ENCODE measurements at regions not wholly inside any gene's neighbourhood (a gene's known extent, or its start where the extent isn't known, plus 50 kb on each side); places are given as distances from the start of the nearest gene placed in this dataset.

DNA sequence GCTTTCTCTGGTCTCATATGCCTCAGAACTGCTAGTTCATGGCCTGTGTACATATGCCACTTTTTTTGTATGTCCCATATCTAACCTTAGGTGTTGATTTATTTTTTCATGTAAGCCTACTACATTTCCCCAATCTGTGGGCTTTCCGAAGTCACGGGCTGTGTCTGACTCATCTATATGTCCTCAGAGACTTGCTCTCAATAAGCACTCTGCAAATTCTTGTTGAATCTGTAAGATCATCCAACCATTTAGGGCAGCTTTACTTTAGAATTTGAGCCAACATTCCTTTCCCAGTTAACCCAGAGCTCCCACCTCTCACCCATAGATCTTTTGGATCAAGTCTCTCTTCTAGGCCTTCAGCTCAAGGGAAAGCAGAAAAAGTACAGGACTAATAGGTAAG, 263.4 kb downstream of the SEC61B start:
- no peak overlapping the region for H3K4me3 ChIP-seq (ENCODE audit: low read depth, low read length, poor library complexity, severe bottlenecking)
- ChIA-PET POLR2A (interaction anchor here (0.6 kb wide), 2 partner anchors 360 to 464 kb away, joined by 3 to 5 read pairs; no protein-coding TSS in a partner anchor), CTCF (ENCODE audit: unreplicated experiment) (no interaction called here)
- H3K4me1 ChIP-seq (ENCODE audit: insufficient read depth, low read length, poor library complexity, severe bottlenecking) = no peaks in the 10 kb centered on the region
- no peaks in the 10 kb centered on the region for H3K36me3 ChIP-seq (ENCODE audit: insufficient read depth, low read length)
- no peak for DNase-seq (ENCODE audit: low spot score)
- no peak overlapping the region for H3K4me2 ChIP-seq (ENCODE audit: low read length)
- no peaks in the 10 kb centered on the region for H4K20me1 ChIP-seq (ENCODE audit: insufficient read depth, low read length)
- no peak overlapping the region for H2AFZ ChIP-seq (ENCODE audit: low read length)
- BruUV-seq (replicated peaks) = no TSS peak
- no peaks in the 10 kb centered on the region for H3K9me3 ChIP-seq (ENCODE audit: low read length)
- H3K27ac ChIP-seq (ENCODE audit: low read depth, low read length, poor library complexity, severe bottlenecking) = no peak overlapping the region
- H3K79me2 ChIP-seq (ENCODE audit: insufficient read depth, low read depth, low read length) = no peaks in the 10 kb centered on the region
- H3K9me2 ChIP-seq (ENCODE audit: insufficient read depth, low read length) = no peaks in the 10 kb centered on the region
- no peak for TF ChIP-seq CTCF (conservative IDR thresholded peaks at IDR 0.05; ENCODE audit: low read length)
- TF ChIP-seq EZH2phosphoT487 (IDR thresholded peaks at IDR 0.05; ENCODE audit: borderline replicate concordance, low read depth, low read length) = no peak
- intact Hi-C loops (cut with micrococcal nuclease; ENCODE audit: unreplicated experiment) = no loop called here

- ChIA-PET POLR2A (interaction anchor here (0.6 to 1.6 kb wide), 2 partner anchors 20 to 716 kb away, joined by 3 to 7 read pairs; no protein-coding TSS in a partner anchor), CTCF (ENCODE audit: unreplicated experiment) (no interaction called here)
- no peaks in the 10 kb centered on the region for H4K20me1 ChIP-seq (ENCODE audit: insufficient read depth, low read length)
- BruUV-seq (replicated peaks) = no TSS peak
- TF ChIP-seq CTCF (conservative IDR thresholded peaks at IDR 0.05; ENCODE audit: low read length) = no peak
- no peak for TF ChIP-seq EZH2phosphoT487 (IDR thresholded peaks at IDR 0.05; ENCODE audit: borderline replicate concordance, low read depth, low read length)
- H3K9me2 ChIP-seq (ENCODE audit: insufficient read depth, low read length) = no peaks in the 10 kb centered on the region
- H3K79me2 ChIP-seq (ENCODE audit: insufficient read depth, low read depth, low read length) = no peaks in the 10 kb centered on the region
- intact Hi-C loops (cut with micrococcal nuclease; ENCODE audit: unreplicated experiment) = no loop called here
- H3K27ac ChIP-seq (ENCODE audit: low read depth, low read length, poor library complexity, severe bottlenecking) = no peak overlapping the region
- H2AFZ ChIP-seq (ENCODE audit: low read length) = no peak overlapping the region
- no peak overlapping the region for H3K4me3 ChIP-seq (ENCODE audit: low read depth, low read length, poor library complexity, severe bottlenecking)
- H3K4me2 ChIP-seq (ENCODE audit: low read length) = no peak overlapping the region
- no peaks in the 10 kb centered on the region for H3K36me3 ChIP-seq (ENCODE audit: insufficient read depth, low read length)
- DNase-seq (ENCODE audit: low spot score) = no peak
- H3K4me1 ChIP-seq (ENCODE audit: insufficient read depth, low read length, poor library complexity, severe bottlenecking) = peaks cover 1% of the 10 kb centered on the region
- H3K9me3 ChIP-seq (ENCODE audit: low read length) = no peaks in the 10 kb centered on the region
Observed at GRCh38 chr9:99486684-99487083, 264.6 kb downstream of the SEC61B start.

- CTCF ChIA-PET (ENCODE audit: unreplicated experiment) = no interaction called here
- BruUV-seq (replicated peaks) = no TSS peak
- intact Hi-C loops (cut with micrococcal nuclease; ENCODE audit: unreplicated experiment) = no loop called here
Observed at GRCh38 chr9:99488131-99489059, 266.3 kb downstream of the SEC61B start.

More at GRCh38 chr9:99488131-99489059, 266.3 kb downstream of the SEC61B start:
- H2AFZ ChIP-seq (ENCODE audit: low read length) = no peak overlapping the region
- H3K4me2 ChIP-seq (ENCODE audit: low read length) = no peak overlapping the region
- H3K36me3 ChIP-seq (ENCODE audit: insufficient read depth, low read length) = no peaks in the 10 kb centered on the region
- POLR2A ChIA-PET = interaction anchor here (0.7 kb wide), 2 partner anchors 449 to 922 kb away, joined by 3 to 4 read pairs; no protein-coding TSS in a partner anchor
- H4K20me1 ChIP-seq (ENCODE audit: insufficient read depth, low read length) = no peaks in the 10 kb centered on the region
- no peak for DNase-seq (ENCODE audit: low spot score)
- no peak overlapping the region for H3K27ac ChIP-seq (ENCODE audit: low read depth, low read length, poor library complexity, severe bottlenecking)
- H3K4me1 ChIP-seq (ENCODE audit: insufficient read depth, low read length, poor library complexity, severe bottlenecking) = peaks cover 4% of the 10 kb centered on the region
- no peak for TF ChIP-seq EZH2phosphoT487 (IDR thresholded peaks at IDR 0.05; ENCODE audit: borderline replicate concordance, low read depth, low read length)
- no peak for TF ChIP-seq CTCF (conservative IDR thresholded peaks at IDR 0.05; ENCODE audit: low read length)
- H3K79me2 ChIP-seq (ENCODE audit: insufficient read depth, low read depth, low read length) = no peaks in the 10 kb centered on the region
- H3K9me3 ChIP-seq (ENCODE audit: low read length) = no peaks in the 10 kb centered on the region
- no peak overlapping the region for H3K4me3 ChIP-seq (ENCODE audit: low read depth, low read length, poor library complexity, severe bottlenecking)
- H3K9me2 ChIP-seq (ENCODE audit: insufficient read depth, low read length) = no peaks in the 10 kb centered on the region
